HK-2 (cell line): ENCODE measurements at regions not wholly inside any gene's neighbourhood (a gene's known extent, or its start where the extent isn't known, plus 50 kb on each side); places are given as distances from the start of the nearest gene placed in this dataset.

Source experiments
- DNase-seq: peaks from one replicate; pipeline ENCODE4 v3.0.0-alpha.2; 2018; ENCODE audit not compliant: unreplicated experiment

DNA sequence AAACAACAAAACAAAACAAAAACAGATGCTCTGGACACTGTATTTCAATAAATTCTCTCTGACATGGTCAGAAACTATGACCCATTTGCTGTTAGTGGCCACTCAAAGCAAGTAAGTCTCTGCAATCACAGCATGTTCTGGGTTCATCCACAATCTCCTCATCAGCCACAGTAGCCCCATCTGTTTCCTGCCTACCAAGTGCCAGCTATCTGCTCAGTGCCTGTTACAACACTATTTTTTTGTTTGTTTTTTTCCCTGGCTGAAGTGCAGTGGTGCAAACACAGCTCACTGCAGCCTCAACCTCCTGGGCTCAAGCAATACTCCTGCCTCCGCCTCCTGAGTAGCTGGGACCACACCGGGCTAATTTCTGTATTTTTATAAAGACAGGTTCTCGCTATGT is 137.9 kb downstream of the SOX9 start:
- DNase-seq: no peak

DNA sequence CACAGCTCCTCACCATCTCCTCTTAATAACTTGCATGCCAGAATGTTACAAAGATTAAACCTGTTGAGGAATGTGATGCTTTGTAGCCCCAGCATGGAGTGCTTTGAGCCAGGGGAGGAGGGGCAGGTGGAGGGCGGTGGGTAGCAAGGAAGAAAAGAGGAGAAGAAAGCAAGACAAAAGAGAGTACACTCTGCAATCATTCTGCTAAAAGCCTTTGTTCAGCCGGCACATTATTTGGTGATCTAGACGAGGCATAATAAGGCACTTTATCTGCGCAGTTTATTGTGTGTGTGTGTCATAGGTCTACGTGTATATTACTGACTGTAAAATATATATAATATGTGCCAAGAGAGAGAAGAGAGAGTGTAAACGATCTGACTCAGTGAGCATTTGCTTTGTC is 139.1 kb downstream of the SOX9 start:
- no peak for DNase-seq

DNA sequence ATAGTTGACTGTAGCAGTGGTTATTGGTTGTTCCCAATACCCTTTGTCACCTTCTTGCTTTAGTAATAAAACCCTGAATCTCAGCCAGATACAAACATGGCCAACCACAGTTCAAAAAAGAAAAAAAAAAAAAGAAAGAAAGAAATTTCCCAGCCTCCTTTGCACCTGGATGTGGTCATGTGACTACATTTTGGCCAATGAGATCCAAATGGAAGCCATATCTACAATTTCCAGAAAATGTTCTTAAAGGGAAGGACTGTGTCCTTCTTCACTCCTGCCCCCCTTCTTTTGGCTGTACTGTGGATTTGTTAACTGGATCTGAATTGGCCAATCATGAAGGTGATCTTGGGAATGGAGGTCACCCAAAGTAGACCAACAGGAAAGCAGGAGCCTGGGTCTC is 141.9 kb downstream of the SOX9 start:
- no peak for DNase-seq

DNA sequence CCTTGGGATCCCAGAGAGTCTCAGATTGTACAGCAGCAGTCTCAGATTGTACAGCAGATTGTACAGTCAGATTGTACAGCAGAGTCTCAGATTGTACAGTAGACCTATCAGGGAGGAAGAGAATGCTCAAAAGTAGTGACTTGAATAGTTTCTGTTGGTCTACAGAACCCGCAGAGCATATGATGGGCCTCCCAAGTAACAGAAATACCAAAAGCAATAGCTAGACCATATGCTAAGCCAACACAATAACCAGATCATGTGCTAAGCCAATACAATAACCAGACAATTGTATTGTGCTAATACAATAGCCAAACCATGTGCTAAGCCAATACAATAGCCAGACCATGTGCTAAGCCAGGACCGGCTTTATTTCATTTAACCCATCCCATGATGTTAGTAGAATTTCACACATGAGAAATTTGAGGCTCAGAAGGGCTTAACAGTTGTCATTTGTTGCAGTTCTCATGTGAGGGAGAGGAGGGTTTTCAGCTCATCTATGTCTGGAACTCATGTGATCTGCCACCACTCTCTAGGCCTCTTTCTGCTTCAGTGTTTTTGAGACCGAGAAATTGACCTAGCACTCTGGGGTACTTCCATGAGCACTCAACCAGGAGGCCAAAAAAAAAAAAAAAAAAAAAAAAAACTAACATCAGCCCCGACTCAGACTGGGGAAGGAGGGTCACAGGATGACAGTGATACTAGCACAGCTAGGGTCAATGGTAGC is 144.0 kb downstream of the SOX9 start:
- DNase-seq: no peak

DNA sequence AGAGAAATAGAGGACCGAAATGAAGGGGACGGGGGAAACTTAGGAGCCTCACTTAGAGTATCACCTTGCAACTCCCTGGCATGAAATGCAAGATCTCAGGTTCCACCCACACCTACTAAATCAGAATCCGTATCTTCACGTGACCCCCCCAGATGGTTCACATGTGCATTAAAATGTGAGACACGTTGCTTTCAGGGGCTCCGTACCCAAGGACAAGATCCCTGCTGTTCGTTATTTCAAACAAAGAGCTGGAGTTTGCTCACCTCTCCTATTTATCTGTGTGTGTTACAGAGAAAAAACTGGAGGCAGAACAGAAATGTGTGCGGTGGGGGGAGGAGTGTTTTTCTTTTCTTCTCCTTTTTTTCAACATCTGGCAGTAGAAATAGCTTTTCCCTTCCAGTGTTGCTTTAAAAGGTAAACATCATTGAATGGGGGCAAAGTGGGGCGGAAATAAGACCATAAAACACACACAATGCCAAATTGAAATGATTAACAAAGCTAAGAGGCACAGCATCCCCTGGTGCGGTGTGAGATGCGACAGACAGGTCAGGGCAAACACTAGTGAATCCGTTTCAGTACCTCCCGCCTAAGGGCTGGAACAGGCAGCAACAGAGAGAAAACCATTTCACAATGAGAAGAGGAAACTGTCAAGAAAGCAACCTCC is 145.4 kb downstream of the SOX9 start:
- DNase-seq: no peak

DNA sequence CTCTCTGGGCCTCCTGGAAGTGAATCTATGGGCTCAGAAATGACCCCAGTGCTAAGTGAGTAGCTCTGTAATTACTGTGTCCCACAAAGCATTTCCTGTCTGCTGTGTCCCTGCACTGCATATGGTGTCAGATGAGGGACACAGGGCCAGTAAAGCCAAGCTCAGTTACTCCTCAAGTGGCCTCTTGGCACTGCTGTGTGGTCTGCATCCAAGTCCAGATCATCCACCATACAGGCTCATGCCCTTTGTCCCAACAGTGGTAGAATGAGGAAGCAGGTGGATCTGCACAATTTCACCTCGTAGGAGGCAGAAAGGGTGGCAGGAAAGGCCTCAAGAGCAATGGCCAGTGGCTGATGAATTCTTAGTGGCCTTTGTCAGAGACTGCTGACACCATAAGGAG is 146.8 kb downstream of the SOX9 start:
- DNase-seq: no peak

DNA sequence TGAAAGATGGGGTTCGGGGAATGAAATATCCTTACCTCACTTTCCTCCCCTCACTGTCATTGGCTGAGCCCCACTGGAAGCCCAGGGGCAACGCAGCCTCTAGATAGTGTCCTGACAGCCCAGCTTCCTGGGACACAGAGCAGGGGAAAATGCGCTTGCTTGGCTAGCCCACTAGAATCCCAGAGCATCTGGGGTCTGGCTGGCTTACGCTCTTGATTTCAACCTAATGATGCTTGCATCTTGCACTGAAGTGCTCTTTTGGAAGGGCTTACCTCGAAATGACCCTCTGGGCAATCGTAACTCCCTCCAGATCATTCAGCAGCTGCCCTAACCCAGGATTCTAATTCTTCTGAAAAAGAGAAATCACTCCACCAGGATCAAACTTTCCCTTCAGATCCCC is 147.6 kb downstream of the SOX9 start:
- no peak for DNase-seq

DNA sequence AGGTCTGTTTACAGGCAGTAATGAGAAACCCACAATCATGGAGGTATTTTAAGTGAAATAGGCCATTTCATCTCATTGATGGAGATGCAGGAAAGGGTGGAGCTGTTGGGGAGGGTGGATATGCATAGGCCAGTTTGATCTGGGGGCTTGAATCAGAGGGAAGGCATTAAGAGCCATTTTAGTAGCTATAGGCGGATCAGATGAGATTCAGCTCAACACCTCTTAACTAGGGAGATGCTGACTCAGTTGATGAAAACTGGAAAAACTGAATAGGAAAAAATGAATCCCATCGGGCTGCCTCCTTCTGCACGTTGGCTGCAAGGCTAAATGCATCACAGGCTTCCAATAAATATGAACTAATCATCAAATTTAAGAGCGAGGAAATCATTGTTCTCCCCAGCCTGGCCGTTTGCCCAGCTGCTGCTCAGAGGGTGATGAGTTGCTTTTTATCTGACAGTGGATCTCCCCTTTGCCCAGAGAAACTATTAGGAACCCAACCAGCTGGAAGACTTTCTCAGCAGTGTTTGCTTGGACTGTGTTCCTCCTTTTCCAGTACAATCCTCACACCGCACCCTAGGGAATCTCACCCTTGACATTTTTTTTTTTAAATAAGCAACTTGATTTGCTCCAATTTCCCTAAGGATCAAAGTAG is 149.6 kb downstream of the SOX9 start:
- no peak for DNase-seq

DNA sequence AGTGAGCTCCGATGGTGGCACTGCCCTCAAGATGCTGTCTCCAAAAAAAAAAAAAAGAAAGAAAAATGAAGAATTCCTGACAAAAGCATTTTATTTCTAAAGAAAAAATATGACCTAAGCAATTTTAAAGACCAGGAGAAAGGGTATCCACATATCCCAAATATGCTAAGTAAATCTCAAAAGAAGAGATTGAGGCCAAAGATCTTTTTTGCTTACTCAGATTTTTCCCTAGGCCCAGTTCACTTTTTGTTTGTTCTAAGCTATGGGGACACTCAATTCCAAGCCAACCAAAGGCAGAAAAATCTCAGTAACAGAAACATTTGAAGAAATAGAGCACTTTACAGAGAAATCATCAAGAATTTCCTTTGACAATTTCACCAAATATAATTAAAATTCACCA is 150.8 kb downstream of the SOX9 start:
- no peak for DNase-seq

DNA sequence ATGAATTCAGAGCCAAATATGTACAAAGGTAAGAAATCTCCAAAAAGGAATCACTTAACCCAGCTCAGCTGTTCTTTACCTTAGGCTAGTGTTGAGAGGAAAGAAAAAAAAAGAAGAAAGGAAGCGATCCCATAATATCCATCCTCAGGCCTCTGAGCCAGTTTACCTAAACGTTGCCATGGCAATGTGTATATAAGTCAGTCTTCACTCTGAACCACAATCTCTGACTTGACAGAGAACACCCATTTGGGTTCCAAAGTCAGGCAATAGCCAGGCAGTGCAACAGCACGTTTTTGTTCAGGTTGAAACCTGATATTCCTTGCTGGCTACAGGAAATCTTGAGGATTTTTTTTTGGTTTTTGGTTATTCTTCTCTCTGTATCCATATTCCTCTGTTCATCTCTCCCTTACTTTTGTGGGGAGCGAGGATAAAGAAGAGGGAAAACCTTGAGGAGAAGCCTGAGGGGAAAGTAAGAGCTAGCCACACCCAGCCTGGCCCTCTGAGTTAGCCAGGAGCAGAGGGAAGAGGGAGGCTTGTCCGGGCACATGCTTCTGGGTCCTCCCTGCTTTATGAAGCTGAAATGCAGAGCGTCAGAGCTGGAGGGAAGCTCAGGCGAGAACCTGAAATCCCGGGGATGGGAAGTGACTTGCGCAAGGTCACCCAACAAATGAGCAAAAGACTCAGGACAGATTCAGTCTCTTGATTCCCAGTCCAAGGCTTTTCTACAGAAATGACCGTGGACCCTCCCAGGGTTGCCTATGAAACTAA is 152.7 kb downstream of the SOX9 start:
- no peak for DNase-seq

DNA sequence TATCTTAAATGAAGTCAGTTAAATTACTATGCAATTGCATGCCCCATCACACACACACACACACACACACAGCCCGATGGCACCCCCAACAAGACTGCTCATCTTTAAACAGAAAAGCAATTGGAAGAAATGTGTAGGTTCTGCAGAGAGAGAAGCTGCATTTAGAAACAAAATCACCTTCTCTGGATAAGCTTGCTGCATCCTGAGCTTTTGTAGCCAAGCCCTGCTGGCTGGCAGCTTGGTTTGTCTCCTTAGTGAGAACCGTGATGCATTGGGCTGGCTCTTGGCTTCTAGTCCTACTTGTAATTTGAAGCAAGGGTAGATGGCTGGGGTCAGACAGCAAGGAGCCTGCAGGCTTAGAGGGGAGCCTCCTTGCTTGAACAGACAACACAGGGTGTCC is 153.8 kb downstream of the SOX9 start:
- DNase-seq: no peak

DNA sequence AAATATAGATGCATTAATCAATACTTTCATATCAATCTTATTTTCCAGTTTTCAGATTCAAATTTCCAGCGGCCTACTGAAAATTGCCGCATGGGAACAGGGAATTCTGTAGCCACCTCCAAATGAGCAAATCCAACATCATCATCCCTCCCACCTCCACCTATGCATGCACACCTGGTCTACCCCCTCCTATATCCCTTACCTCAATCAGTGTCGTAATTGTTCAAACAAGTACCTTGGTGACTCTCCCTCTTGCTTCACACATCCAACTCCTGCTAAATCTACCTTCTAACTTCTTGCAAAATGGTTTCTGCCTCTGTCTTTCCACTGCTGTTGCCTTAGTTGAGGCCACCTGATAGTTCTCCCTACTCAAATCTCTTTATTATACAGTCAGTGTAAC is 160.1 kb downstream of the SOX9 start:
- DNase-seq: no peak

DNA sequence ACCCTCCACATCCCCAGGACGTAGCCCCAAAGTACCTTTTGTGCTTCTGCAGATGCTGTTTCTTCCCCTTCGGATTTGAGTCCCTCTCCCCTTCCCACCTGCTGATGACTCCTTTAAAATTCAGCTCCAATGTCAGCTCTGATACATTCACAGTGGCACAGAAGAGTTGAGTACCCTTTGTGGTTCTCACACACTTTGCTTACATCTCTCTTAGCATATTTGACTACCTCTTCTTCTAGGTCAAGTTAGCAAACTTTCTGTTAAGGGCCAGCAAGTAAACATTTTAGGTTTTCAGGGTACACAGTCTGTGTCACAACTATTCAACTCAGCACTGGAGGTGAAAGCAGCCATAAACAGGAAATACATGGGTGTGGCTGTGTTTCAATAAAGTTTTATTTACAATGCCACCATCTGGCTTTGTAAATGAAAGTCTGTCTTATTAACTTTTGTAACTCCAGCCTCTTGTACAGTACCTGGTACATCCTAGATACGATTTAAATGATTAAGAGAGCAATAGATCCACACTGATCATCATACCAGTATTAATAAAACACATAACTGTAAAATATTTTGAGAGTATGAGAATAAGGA is 161.7 kb downstream of the SOX9 start:
- no peak for DNase-seq

DNA sequence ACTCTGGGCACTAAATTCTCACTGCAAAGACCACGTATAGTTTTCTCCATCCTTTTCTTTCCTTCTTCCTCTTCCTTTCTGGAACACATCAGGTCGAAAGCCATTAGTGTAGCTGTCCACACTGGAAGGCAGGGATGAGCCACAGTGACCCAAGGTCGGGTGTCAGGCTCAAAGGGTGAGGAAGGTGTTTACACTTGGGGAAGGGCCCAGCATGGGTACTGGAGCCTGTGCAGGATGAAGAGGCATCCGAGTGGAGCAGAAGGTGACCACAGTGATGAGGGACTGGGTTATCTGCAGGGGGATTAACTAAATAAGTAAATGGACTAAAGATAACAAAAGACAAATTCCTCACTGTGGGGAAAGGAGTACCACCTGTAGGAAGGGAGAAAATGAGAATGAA is 164.0 kb downstream of the SOX9 start:
- no peak for DNase-seq

DNA sequence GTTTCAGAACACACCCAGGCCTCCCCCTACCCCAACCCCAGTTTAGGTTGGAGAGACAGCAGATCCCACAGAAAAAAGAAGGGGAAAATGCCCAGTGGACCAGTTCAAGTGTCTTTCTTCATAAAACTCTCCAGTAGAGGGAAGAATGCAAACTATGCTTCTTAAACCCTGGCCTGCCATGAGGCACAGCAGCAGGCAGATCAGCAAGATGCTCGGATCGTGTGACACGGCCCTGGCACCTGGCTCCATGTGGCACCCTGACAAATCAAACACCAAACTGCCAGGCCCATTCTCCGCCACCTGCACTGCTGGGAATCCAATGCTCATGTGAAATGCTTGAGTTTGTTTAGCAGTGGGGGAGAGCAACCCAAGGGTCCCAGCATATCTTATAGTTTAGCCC is 166.8 kb downstream of the SOX9 start:
- DNase-seq: no peak

DNA sequence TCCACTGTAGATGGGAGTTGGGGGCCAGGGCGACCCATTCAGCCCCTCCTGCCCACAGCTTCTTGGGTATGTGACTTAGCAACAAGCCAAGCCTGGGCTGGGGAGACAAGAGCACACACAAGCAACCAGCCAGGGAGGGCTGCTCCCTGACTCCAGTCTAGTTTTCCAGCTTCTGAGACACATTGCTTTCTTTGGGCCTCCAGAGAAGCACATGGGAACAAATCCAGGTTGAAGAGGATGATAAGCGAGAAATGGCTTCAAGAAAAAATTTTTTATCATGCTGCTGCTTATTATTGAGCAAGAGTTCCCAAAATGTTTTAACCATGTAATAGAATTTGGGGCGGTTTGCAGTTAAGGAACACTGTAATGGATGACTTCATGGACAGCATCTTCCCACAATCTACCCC is 173.7 kb downstream of the SOX9 start:
- no peak for DNase-seq

DNA sequence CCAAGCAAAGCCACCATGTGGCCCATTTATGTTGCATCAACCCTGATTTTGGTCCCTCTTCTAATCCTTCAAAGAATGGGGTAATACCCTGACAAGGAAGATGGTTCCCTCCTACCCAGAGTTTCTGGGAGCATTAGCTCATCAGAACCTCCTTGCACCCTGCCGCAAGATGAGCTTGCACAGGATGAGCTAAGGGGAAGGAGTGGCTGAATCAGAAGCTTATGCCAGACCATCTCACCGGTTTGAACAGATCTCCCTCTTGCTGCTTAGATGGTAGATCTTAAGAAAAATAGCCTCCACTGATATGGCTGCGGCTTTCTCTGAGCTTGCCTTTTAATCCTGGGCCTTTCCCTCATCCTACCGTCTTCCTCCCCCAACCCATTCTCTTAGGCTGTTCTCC is 175.1 kb downstream of the SOX9 start:
- DNase-seq: no peak

DNA sequence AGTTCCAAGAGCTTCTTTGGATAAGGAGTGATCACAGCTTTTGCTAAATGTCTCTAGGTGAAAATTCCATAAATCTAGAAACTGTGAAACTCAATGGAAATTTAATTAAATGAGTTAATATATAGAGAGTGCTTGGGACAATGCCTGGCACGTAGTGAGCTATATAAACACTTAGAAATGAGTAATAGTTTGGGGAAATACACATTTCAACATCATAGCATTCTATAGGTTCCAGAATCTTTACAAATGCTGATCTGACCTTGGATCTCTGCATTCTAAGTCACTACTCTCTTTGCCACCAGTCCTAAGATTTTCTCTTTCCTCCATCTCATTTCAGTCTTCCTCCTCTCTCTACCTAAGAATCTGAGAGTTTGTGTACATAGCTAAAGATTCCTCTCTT is 175.6 kb downstream of the SOX9 start:
- no peak for DNase-seq

DNA sequence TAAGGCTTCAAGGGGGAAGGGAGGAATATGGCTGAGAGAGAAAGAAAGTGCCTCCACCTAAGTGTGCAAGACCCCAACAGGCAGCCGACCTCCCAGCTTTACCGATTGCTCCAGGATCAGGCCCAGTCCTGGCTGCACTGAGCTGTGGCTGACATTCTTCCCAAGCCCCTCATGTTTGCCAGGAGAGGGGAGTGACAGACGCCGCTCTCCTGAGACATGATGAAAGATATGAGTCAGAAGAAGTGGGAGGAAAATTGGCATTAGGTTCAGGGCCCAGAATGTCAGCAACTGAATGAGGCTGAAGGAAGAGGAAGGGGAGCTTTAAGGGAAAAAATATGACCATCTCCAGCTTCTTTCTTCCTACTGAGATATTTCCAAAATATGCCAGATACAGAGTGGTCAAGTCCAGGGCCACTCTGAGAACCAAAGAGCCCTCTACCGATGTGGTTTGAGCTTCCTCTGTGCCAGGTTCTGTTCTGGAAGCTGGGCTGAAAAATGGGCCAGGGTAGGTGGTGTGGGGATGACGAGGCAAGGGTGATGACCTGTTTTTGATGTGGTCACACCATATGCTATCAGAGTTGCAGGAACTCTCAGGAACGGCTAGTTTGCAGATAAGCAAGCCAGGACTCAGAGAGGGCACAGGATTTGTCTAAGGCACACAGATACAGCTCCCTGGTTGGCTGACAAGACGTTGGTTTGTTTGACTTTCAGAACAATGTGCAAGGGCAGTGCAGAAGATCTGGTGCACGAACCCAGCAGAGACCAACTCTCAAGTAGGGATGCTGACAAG is 176.7 kb downstream of the SOX9 start:
- peak; percentile 4 for DNase-seq

DNA sequence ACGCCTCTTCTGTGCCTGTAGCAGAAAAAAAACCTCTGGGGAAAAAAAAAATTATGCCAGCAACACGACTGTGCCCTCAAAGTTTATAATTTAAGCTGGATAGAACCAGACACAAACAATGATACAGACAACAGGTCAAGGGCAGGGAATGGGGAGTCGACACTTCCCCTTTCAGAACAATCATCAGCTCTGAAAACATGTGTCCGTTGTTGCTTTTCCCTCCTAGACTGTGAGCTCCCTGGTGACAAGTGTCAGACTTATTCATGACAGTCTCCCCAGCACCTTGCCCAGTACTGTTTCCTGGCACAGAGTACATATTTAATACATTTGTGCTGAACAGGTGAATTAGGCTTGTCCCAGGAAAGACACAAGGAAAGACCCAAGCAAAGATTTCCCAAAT is 178.3 kb downstream of the SOX9 start:
- no peak for DNase-seq

DNA sequence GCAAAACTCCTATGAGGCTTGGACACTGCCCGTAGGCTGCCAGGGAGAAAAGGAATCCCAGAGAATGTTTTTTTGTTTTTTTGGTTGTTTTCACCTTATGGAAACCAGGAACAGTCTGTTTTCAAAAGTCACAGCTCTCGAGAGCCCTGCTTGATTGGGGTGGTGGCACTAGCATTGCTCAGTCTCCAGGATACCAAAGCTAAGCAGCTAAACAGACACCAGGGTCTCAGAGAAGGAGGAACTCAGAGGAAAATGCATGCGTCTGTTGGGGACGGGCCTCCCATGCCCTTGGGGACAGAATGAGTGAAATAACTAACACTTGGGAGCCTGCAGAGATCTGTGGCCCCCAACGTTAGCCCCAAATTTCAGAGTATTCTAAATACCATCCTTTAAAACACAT is 178.8 kb downstream of the SOX9 start:
- DNase-seq: no peak
